Stimulated activated CD4-positive, alpha-beta T cell treated with anti-CD3 and anti-CD28 coated beads, Interleukin-1b, Interleukin-23, amount 100 ng/mL, for 1 hour (primary cell): ENCODE measurements at regions not wholly inside any gene's neighbourhood (a gene's known extent, or its start where the extent isn't known, plus 50 kb on each side); places are given as distances from the start of the nearest gene placed in this dataset.
"Not testable (repeated sequence)": the region's sequence is repeated elsewhere in the genome, so short reads cannot be mapped to it uniquely, and the experiment has no call there.

ENCODE experiments used
- DNase-seq, 2 donors: peaks; one replicate each; pipeline ENCODE4 v3.0.0-alpha.2; 2020; ENCODE audit warnings: low read depth in 2 of 2

DNA sequence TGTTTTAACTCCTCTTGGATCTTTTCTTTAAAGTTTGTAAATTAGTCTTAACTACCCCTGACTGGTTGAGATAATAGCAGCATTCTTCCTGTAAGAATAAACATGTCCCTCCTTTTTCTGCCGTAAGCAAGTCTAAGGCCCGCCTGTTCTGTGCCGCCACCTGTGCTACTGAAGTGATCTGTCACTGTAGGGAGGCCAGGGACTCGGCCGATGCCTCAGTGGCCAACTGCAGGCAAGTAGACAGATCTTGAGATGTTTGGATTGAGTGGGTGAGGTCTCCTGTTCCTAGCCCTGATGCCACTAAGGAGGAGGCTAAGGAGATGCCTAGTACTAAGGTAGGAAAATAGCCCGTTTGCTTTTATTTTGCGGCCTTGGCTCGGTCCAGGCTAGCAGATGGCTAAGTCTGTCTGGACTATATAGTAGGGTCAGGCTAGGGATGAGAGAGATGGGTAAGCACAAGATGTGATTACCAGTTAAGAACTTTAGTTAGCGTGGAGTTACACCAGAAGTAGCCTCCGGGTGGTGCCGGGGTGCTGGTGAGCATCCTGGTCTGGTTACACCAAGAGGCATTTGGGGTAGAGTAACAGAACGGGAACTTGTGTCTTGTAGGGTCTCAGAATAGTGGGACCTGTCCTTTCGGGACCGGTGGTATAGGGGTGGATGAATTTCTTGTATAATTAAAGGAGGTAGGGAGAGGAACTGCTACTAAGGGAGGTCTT lies 584.2 kb downstream of the SUCLG1 start:
- DNase-seq: no peak

DNA sequence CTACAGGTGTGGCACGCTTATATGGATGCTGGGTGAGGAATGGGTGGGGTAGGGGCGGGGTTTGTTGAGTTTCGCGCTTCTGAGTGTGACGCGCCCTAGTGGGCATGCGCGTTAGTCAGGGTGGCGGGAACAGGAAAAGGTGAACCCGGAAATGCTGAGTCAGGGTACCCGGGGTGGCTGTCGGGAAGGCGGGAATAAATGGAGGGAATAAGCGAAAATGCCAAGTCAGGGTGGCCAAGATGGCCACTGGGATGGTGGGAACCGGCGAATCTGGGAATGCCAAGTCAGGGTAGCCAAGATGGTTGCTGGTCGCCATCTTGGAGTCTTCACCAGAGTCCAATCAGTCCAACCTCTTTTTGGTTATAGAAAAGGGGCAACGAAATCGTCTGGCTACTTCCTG lies 585.0 kb downstream of the SUCLG1 start:
- no peak for DNase-seq

DNA sequence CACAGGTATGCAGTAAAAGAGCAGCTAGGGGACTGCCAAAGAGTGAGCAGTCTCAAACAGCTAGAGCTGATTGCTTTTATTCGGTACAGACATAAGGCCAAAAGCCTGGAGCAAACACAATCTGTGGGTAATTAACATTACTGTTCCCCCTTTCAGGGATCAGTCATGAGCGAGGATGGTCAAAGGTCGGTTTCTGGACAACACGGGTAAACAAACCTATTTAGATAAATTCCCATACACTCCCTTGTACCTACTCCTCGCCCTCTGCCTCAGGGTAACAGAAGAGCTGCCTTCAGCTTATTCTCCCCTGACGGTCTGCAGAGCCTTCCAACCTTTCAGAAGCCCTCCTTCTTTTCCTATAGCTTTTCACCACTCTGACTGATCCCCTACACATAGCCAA lies 586.0 kb downstream of the SUCLG1 start:
- no peak for DNase-seq

DNA sequence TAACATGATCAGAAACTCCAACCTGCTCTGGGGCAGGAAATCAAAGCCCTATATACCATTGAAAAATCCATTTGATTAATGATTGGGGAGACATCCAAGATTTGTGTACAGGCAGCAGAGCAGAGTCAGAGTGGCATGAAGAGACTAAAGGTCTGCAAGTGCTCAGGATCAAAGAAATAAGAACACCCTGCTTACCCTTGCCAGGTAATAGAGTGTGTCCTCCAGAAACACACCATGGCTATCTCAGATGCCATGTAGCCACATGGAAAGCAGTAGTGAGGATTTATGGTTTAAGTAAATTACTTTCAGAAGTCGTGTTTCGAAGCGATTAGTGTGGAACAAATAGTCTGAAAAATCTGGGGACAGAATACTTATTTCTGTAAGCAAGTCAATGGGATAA lies 592.9 kb downstream of the SUCLG1 start:
- no peak for DNase-seq

DNA sequence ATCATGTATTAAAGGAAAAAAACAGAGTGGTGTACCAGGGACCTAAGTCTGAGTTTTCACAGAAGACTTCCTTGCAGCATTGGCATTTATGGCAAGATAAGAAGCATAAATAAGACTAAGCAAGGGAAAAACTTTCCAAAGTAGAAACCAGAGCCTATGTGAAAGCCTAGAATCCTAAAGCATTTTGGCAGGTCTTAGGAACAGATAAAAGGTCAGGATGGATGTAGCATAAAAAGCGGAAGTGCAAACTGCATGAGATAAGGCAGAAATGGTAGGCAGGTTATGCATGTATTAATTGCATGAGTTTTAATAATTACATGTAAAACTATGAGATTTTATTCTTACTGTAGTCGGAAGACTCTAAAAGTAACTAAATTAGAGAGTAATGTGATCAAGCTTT lies 596.5 kb downstream of the SUCLG1 start:
- no peak for DNase-seq

DNA sequence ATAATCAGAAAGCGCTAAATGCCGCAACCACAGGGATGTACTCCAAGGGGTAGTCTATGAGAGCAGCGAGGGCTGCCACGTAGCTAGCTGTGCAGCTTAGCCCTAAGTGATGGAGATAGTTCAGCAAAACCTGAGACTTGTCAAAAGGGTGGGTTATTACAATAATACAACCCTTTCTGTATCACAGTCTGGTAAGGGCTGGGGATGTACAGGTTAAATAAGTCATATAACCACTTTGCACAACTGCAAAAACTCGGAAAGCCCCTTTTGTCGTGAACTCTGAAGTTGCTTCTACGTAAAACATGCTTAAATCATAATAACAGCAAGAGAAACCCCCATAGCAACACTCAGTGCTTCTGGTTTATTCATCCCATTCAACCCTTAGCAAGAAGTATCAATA lies 598.8 kb downstream of the SUCLG1 start:
- no peak for DNase-seq

DNA sequence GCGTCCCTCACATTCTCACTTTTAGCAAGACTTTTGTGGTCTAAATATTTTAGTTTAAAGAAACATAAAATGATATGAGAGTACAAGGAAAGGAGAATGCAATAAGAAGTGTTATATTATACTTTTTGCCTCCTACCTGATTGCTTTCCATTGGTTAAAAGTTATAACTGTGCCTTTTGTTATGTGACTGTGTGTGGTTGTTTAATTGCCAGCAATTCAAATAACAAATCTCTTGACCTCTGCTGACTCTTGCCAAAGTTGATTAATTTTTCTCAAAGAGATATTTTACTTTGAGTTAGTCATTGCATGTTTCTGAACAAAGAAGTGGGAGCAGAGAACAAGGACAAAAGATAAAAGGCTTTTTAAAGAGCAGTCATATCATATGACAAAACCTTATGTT lies 599.5 kb downstream of the SUCLG1 start:
- no peak for DNase-seq

DNA sequence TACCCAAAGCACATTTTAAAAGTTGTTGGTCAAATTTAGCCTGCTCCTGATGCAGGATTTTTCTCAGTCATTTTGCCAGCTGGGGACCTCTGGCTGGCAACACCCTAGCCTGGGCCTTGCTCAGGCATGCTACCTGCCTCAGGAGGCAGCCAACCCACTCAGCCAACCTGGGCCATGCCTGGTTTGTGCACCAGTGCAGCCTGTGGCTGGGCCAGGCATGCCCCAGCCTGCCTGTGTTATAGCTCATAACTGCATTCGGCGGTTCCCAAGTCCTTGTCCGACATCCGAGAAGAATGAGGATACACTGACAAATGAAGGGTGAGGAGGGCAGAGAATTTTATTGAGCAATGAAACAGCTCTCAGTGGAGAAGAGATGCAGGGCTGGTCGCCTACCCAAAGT lies 608.0 kb downstream of the SUCLG1 start:
- no peak for DNase-seq

DNA sequence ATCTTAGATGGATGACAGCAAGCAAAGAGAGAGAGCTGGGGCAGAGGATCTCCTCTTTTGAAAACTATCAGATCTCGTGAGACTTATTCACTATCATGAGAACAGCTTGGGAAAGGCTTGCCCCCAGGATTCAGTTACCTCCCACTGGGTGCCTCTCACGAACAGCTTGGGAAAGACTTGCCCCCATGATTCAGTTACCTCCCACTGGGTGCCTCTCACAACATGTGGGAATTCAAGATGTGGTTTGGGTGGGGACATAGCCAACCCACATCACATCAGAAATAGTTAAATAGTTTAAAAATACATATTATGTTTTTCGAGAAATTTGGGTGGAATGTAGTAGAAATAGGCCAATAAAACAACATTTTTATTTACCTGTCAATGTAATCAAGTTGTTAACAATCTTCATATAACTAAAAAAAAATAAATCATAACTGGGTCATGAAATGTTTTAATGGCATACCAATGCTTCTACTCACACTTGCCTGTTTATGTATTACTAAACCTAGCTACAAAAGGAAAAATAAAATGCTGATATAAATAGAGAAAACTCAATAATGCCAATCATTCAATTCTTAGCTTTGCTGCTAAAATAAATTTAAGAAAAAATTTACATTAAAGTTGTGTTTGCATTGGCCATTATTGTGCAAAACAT lies 608.9 kb downstream of the SUCLG1 start:
- DNase-seq: no peak

DNA sequence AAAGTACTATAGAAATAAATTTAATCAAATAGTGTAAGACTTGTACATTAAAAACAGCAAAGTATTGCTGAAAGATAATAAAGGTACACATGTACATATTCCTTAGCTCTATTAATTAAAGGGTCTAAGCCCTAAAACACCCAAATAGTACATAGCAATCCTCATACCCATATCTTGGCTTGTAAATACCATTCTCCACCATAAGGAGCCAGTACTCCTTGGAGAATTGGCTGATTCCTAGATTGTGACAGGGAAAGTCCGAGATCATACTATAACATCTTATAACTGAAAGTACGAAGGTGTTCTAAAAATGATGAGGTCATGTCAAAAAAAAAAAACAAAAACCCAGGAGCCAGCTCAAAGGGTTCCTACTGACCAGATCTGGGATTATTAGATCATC lies 614.6 kb downstream of the SUCLG1 start:
- no peak for DNase-seq

DNA sequence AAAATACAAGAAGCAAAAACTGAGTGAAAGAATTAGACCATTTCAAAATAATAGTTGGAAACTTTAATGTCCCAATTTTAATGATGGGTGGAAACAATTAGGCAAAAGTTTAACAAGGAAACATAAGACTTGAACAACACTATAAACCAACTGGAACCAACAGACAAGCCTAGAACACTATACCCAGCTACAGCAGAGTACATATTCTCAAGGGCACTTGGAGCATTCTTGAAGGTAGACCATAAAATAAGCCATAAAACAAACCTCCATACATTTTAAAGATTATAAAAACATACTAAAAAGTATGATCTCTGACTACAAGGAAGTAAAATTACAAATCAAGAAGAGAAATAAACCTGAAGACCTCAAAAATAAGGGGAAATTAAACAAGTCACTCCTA lies 616.7 kb downstream of the SUCLG1 start:
- no peak for DNase-seq

DNA sequence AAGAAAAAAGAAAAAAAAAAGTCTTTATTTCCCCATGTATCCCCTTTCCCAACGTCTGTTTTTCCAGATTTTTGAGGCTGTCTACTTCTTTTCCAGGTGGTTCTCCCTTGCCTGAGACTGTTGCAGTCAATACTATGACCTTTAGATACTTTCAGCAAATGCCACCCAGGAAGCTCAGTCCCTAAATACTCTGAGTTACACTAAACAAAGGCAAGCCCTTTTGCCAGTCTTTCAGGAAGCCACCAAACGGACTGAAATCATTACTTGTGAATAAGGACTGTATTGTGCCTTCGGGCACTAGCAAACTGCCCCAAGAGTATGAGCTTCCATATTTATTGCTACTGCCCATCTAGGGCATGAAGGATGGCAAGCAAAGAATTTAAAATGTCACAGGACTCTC lies 621.3 kb downstream of the SUCLG1 start:
- DNase-seq: no peak

DNA sequence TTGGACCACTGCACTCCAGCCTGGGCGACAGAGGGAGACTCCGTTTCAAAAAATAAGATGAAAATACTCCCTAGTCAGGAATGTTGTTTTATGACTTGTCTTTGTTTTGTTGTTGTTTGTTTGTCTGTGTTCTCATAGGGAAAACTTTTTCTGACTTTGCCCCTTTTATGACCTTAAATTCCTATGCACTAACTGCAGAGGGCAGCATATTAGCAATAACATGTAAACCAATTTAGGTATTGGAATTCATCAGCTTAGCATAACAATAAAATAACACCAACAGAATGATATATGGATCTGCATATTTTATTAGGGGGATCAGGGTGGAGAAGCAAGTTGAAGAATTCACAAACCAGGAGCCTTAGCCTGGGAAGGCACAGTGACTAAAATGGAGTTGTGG lies 631.5 kb downstream of the SUCLG1 start:
- no peak for DNase-seq

DNA sequence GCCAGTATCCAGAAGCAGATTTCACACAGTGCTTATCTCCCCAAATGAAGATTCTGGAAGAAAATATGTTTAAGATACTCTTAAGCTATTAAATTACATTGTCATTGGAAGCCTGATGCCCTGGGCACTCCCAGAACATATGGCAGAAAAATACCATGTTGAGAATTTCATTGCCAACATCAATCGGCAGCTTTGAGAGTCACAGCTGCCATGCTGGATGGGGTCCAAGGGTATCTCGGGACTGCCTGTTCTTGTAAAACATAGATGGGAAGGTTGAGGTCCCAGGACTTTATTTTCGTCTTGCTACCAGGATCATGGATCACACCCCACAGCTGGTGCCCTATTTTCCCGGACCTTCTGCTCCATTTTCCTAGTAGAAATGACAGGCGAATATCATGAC lies 632.5 kb downstream of the SUCLG1 start:
- no peak for DNase-seq

DNA sequence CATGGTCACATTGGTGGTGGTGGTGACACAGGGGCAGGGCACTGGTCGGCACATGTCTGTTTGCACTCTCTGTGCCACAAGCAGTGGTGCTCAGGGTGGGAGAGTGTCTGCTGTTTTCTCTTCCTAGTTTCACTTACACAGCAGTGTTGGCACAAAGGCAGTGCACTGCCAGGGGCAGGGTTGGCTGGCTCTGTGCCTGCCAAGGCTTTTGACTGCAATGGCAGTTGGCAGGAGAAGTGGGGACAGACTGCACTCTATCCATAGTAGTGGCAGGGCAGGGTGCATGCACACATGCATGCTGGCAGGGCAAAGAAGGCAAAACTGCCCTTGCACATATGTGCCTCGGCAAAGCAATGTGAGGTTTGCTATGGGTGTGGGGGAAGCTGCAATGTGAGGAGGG lies 635.9 kb downstream of the SUCLG1 start:
- DNase-seq: no peak

DNA sequence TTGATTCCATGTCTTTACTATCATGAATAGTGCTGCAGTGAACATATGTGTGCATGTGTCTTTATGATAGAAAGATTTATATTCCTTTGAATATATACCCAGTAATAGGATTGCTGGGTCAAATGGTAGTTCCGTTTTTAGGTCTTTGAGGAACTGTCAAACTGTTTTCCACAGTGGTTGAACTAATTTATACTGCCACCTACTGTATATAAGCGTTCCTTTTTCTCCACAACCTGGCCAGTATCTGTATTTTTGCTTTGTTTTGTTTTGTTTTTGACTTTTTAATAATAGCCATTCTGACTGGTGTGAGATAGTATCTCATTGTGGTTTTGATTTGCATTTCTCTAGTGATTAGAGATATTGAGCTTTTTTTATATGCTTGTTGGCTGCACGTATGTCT lies 641.6 kb downstream of the SUCLG1 start:
- DNase-seq: no peak

DNA sequence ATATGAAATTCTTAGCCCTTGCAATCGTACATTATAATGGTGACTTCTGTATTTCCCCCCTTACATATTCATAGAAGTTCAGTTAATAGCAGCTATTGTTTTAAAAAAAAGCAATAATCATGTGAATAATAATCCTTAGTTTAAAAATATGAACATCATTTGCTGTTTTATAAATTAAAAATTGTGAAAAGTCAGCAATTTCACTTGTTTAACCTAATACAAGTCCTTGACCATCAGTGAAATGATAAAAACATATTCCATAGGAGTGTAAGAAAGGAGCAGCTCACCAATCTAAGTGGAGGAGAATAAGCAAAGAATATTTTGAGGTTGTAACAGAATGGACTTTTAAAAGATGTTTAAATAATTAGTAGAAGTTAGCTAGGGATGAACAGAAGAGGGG lies 650.2 kb downstream of the SUCLG1 start:
- no peak for DNase-seq

DNA sequence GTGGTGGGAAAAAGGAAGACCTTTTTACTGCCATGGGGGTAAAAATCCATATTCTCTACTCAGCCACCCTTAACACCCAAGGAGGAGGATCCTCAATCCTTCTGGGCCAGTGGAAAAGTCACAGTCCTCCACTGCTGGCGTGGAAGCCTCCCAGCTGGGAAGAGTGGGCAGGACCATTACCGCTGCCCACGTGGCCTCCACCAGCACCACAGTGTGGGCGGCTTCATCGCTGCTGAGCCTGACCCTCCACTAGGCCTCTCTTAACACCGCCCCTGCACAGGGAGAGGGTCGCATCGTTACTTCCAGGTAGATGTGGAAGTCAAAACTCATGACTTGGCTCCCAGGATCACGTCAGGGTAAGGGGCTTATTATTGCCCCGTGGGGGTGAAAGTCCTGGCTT lies 656.5 kb downstream of the SUCLG1 start:
- DNase-seq: no peak

DNA sequence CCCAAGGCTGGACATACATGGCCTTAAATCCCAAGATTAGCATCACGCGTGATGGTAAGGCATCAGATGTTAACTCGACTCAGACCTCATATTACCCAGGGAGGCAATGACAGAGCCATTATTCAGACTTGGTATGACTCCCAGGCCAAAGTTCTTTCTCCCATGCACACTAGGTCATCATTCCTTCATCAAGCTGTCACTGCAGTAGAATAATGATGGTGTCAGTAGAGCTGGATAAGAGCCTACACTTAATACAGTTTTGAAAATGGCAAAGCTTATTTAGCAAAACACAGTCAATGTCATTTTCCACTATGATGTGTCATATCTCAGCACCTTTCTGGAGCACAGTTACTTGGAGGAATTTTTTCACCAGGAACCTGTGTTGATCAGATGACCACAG lies 663.3 kb downstream of the SUCLG1 start:
- no peak for DNase-seq

DNA sequence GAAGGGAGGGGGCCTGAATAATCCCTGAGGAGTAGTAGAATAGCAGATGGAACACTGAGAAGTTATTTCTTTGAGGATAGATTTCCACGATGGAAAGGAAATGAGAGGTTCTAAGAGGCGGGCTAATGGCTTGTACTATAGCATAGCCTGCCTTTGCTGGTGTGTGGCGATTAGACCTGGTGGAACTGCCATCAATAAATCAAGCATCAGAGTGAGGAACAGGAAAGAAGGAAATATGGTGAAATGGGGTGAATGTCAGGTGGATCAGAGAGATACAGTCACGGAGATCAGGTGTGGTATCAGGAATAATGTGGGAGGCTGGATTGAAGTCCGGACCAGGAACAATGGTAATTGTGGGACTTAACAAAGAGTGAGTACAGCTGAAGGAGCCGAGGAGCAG lies 668.6 kb downstream of the SUCLG1 start:
- DNase-seq: not testable (repeated sequence)

DNA sequence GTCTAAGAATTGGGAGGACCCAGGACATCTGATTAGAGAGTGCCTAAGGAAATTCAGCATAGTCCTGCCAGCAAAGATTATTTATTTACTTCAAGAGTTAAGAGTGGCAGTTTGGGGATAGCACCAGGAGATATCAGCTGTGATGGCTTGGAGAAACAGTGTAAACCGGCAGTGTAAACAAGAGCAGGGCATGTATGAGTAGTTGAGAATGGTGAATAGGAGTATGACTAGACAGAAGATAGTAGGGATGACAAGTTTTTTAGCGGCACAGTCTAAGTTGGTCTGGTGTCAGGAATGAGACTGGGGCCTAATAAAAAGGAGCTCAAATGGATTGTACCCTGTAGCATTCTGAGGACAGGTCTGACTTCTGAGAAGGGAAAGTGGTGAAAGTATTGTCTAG lies 669.4 kb downstream of the SUCLG1 start:
- DNase-seq: not testable (repeated sequence)

DNA sequence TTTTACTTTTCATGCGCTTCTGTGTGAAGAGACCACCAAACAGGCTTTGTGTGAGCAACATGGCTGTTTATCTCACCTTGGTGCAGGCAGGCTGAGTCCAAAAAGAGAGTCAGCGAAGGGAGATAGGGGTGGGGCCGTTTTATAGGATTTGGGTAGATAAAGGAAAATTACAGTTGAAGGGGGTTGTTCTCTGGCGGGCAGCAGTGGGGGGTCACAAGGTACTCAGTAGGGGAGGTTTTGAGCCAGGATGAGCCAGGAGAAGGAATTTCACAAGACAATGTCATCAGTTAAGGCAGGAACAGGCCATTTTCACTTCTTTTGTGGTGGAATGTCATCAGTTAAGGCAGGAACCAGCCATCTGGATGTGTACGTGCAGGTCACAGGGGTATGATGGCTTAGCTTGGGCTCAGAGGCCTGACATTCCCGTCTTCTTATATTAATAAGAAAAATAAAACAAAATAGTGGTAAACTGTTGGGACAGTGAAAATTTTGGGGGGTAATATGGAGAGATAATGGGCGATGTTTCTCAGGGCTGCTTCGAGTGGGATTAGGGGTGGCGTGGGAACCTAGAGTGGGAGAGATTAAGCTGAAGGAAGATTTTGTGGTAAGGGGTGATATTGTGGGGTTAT lies 670.0 kb downstream of the SUCLG1 start:
- not testable (repeated sequence) for DNase-seq

DNA sequence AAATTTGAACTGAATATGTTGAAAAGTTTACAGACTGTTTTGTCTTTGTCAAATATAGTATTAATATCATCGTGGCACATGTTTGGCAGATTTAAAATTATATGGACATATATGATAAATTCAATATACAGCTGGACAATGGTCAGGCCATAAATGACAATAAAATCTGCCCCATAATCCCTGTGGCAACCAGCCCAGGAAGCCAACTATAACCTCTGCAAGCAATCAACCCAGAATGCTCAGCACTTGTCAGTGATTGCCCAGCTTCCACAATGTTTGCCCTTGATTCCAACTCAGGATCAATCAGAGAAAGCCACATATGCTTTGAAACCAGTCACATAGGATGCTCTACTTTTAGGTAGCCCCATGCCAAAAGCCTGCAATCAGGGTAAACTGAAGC lies 671.9 kb downstream of the SUCLG1 start:
- DNase-seq: no peak
